Osteoblast (primary cell): ENCODE measurements at regions not wholly inside any gene's neighbourhood (a gene's known extent, or its start where the extent isn't known, plus 50 kb on each side); places are given as distances from the start of the nearest gene placed in this dataset.

Source experiments
- DNase-seq: peaks from one replicate; pipeline ENCODE4 v3.0.0; 2011; ENCODE audit warnings: low spot score, mixed read lengths; ENCODE audit not compliant: insufficient read length; ENCODE audit errors: missing footprints
- H2AFZ ChIP-seq: 2 replicates; pipeline ENCODE4 v1.6.0; 2011; ENCODE audit warnings: mild to moderate bottlenecking, low read length
- H3K27ac ChIP-seq: 2 replicates; pipeline ENCODE4 v1.5.1; 2011; ENCODE audit warnings: mild to moderate bottlenecking, low read depth, low read length, moderate library complexity
- H3K27me3 ChIP-seq: 2 replicates; pipeline ENCODE4 v1.6.0; 2012; ENCODE audit warnings: mild to moderate bottlenecking, control low read depth, inconsistent platforms, low read length, moderate library complexity; ENCODE audit not compliant: insufficient read depth
- H3K36me3 ChIP-seq: 2 replicates; pipeline ENCODE4 v1.5.1; 2011; ENCODE audit warnings: mild to moderate bottlenecking, low read length, control low read depth, moderate library complexity; ENCODE audit not compliant: insufficient read depth
- H3K4me1 ChIP-seq: 2 replicates; pipeline ENCODE4 v1.5.1; 2011; ENCODE audit warnings: mild to moderate bottlenecking, low read length, control low read depth, moderate library complexity; ENCODE audit not compliant: insufficient read depth
- H3K4me2 ChIP-seq: 2 replicates; pipeline ENCODE4 v1.6.0; 2011; ENCODE audit warnings: mild to moderate bottlenecking, low read length; ENCODE audit not compliant: insufficient read depth
- H3K4me3 ChIP-seq: fragments of 200-600 bp; sonication (generic); 3 replicates; pipeline ENCODE4 v1.5.1; 2012; ENCODE audit warnings: mild to moderate bottlenecking, low read length, inconsistent platforms; ENCODE audit not compliant: insufficient read depth
- H3K79me2 ChIP-seq: 2 replicates; pipeline ENCODE4 v1.6.0; 2012; ENCODE audit warnings: mild to moderate bottlenecking, low read length, control low read depth, inconsistent platforms; ENCODE audit not compliant: insufficient read depth
- H3K9me3 ChIP-seq: 2 replicates; pipeline ENCODE4 v1.5.1; 2011; ENCODE audit warnings: low read depth, low read length, control low read depth
- H4K20me1 ChIP-seq: 2 replicates; pipeline ENCODE4 v1.6.0; 2012; ENCODE audit warnings: mild to moderate bottlenecking, low read length, control low read depth; ENCODE audit not compliant: insufficient read depth
- CTCF ChIP-seq: IDR thresholded peaks from 2 replicates; pipeline ENCODE4 v1.5.1; 2011; ENCODE audit warnings: mild to moderate bottlenecking, low read depth, low read length, moderate library complexity; ENCODE audit errors: extremely low read depth

DNA sequence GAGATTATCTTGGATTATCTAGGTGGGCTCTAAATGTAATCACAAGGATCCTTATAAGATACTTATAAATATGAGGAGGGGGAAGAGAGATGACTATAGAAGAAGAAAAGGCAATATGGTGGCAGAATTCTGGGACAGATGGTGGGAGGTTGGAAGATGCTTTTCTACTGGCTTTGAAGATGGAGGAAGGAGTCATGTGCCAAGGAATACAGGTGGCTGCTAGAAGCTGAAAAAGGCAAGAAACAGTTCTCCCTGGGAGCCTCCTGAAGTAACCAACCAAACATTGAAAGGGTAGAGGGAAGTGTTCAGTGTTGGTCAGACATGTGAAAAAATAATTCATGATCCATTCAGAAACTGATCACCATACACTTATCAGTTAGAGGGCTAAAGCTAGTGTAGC lies 213.3 kb downstream of the WDR11 start:
- H2AFZ ChIP-seq: no peak overlapping the region
- H3K4me2 ChIP-seq: no peak overlapping the region
- H4K20me1 ChIP-seq: no peaks in the 10 kb centered on the region
- H3K27ac ChIP-seq: no peak overlapping the region
- no peaks in the 10 kb centered on the region for H3K36me3 ChIP-seq
- no peak for TF ChIP-seq CTCF
- no peaks in the 10 kb centered on the region for H3K79me2 ChIP-seq
- no peaks in the 10 kb centered on the region for H3K4me1 ChIP-seq
- no peak overlapping the region for H3K4me3 ChIP-seq
- H3K27me3 ChIP-seq: no peaks in the 10 kb centered on the region
- H3K9me3 ChIP-seq: no peaks in the 10 kb centered on the region
- DNase-seq: no peak

DNA sequence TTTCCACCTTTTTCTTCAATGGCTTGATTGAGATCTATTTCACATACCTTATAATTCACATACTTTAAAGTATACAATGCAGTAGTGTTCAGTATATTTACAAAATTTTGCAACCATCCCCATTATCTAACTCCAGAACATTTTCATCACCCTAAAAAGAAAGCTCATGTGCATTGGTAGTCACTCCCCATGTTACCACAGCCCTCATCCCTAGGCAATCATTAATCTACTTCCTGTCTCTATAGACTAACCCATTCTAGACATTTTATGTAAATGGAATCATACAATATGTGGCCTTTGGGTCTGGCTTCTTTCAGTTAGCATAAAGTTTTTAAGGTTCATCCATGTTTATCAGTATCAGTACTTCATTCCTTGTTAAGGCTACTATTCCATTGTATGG lies 214.2 kb downstream of the WDR11 start:
- Histone ChIP-seq H3K27me3 (no peaks in the 10 kb centered on the region), H3K4me3 (no peak overlapping the region), H2AFZ (no peak overlapping the region), H3K4me2 (no peak overlapping the region), H3K36me3 (no peaks in the 10 kb centered on the region), H3K79me2 (no peaks in the 10 kb centered on the region), H4K20me1 (no peaks in the 10 kb centered on the region), H3K4me1 (no peaks in the 10 kb centered on the region), H3K9me3 (no peaks in the 10 kb centered on the region), H3K27ac (no peak overlapping the region)
- DNase-seq: no peak
- no peak for TF ChIP-seq CTCF

DNA sequence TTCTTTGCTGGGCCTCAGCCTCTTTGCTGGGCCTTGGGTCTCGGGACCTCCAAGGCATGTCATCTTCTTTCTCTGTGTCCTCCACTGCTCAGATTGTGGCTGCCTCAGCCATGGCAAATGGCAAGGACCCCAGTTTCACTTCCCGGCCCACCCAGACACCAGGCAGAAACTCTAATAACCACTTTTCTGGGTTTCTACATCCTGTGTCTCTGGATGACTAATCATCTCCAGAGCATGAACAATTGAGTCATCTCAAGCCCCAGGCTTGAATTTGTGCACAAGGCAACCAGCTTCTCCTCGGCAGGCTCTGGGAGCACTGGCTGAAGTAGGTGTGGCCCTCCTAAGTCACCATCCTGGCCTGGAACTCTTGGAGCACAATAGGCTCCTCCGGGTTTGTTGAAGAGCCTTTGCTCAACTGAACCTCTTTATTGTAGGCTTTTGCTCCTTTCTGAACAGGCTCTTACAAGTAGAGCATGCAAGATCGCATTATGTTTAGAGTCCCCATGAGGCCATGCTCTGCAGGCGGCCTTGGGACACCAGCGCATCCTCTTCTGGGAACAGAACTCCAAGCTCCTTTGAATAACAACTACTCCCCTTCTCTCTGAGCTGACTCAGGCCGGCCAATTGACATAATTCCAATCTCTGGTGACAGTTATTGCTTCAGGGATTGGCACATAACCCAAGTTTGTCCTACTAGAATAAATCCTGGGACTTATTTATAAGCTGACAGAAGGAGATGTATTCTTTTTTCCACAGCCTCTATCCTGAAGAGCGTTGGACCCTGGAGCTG lies 218.1 kb downstream of the WDR11 start:
- H2AFZ ChIP-seq: no peak overlapping the region
- H3K27me3 ChIP-seq: no peaks in the 10 kb centered on the region
- TF ChIP-seq CTCF: no peak
- no peak overlapping the region for H3K4me3 ChIP-seq
- no peaks in the 10 kb centered on the region for H3K36me3 ChIP-seq
- no peak for DNase-seq
- no peaks in the 10 kb centered on the region for H4K20me1 ChIP-seq
- H3K9me3 ChIP-seq: no peaks in the 10 kb centered on the region
- no peak overlapping the region for H3K27ac ChIP-seq
- no peak overlapping the region for H3K4me2 ChIP-seq
- no peaks in the 10 kb centered on the region for H3K4me1 ChIP-seq
- no peaks in the 10 kb centered on the region for H3K79me2 ChIP-seq

DNA sequence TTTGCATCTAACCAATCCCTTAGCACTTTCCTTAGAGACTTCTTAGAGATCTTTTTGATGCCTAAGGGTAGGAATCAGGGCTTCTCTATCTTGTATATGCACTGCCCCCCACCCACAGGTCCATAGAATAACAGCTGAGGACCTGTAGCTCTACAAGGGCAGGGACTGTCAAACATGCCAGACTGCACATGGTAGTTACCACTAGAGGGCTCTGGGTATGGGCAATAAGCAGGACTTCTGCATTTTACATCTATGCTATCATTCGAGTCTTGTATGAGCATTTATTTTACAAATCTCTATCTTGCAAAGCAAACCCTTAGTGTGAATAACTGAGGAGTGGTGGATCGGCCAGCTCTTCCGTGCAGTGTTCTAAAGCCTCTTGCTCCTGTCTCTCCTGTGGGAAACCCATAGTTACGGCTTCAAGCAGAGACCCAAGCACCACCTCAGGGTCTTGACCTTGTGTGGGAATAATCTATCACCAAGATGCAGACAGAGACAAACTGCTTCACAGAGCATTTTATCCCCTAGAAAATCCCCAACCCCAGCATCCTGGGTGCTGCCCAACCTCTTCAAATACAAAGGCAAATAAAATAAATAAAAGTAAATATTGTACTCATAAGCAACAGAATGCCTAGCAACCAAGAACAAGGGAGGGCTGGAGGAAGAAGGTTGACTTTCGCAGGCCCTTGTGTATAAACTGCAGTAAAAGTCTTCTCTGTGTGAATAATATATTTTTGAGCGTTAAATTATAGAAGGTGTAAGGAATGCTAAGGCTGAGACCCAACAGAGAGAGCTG lies 219.3 kb downstream of the WDR11 start:
- H3K27ac ChIP-seq: no peak overlapping the region
- no peaks in the 10 kb centered on the region for H3K36me3 ChIP-seq
- no peak overlapping the region for H2AFZ ChIP-seq
- no peak overlapping the region for H3K4me2 ChIP-seq
- H3K27me3 ChIP-seq: no peaks in the 10 kb centered on the region
- no peak overlapping the region for H3K4me3 ChIP-seq
- TF ChIP-seq CTCF: no peak
- no peaks in the 10 kb centered on the region for H3K4me1 ChIP-seq
- no peaks in the 10 kb centered on the region for H3K79me2 ChIP-seq
- DNase-seq: no peak
- H3K9me3 ChIP-seq: no peaks in the 10 kb centered on the region
- H4K20me1 ChIP-seq: no peaks in the 10 kb centered on the region
